Glutamatergic neuron (in vitro differentiated cells): ENCODE measurements at regions not wholly inside any gene's neighbourhood (a gene's known extent, or its start where the extent isn't known, plus 50 kb on each side); places are given as distances from the start of the nearest gene placed in this dataset.
A peak's percentile ranks its signal among the peaks of the same experiment; 100 is the strongest.

Source experiments
- DNase-seq: peaks from one replicate; pipeline ENCODE4 v3.0.0; 2022
- H3K27ac Mint-ChIP-seq: one replicate; pipeline ENCODE4 v1.8.0; 2020; ENCODE audit warnings: mild to moderate bottlenecking, mixed read lengths, inconsistent platforms; ENCODE audit not compliant: unreplicated experiment
- H3K27me3 Mint-ChIP-seq: one replicate; pipeline ENCODE4 v1.8.0; 2020; ENCODE audit warnings: mild to moderate bottlenecking, moderate library complexity, mixed read lengths, inconsistent platforms; ENCODE audit not compliant: unreplicated experiment
- H3K36me3 Mint-ChIP-seq: one replicate; pipeline ENCODE4 v1.8.0; 2020; ENCODE audit warnings: mild to moderate bottlenecking, mixed read lengths, inconsistent platforms; ENCODE audit not compliant: unreplicated experiment
- H3K4me1 Mint-ChIP-seq: one replicate; pipeline ENCODE4 v1.8.0; 2020; ENCODE audit warnings: mild to moderate bottlenecking, low read depth, mixed read lengths, inconsistent platforms; ENCODE audit not compliant: unreplicated experiment
- H3K4me3 Mint-ChIP-seq: one replicate; pipeline ENCODE4 v1.8.0; 2020; ENCODE audit warnings: mild to moderate bottlenecking, mixed read lengths, inconsistent platforms; ENCODE audit not compliant: unreplicated experiment
- H3K9me3 Mint-ChIP-seq: one replicate; pipeline ENCODE4 v1.8.0; 2020; ENCODE audit warnings: mild to moderate bottlenecking, moderate library complexity, mixed read lengths, inconsistent platforms; ENCODE audit not compliant: unreplicated experiment
- TF ChIP-seq, protein P1 (sequence below): fragments of 200-600 bp; sonication (generic); IDR thresholded peaks from one replicate; pipeline ENCODE4 v1.5.0; 2021; ENCODE audit not compliant: partially characterized antibody, unreplicated experiment

DNA sequence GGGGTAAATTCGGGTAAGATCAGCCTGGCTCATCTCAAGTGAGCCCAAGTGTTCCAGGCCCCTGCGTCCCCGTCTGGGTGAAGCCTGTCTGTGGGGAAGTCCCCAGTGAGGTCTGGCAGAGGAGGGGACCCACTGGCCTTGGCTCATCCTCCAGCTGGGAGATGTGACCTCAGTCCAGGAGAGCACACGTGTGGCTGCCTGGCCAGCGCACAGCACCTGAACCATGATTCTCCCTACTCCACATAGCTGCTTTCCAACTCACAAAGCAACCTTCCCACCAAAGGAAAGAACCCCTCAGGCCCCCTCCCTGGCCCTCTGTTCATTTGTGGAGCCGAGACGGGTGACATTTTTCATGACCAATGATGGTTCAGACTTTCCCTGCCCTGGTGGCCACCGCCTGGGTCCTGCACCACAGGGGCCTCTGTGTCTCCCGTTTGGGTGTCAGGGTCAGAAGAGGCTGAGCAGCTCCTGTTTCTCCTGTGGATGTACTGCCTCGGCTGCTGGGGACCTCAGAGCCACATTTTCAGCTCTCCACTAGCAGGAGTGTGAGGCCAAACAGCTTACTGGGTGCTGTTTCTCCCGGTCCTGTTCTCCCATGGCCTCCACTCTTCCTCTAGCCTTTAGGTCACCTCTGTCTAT lies 111.4 kb downstream of the CPZ start:
- peaks cover 6% of the 10 kb centered on the region for H3K9me3 Mint-ChIP-seq
- no peak overlapping the region for H3K27ac Mint-ChIP-seq
- peaks cover 20% of the 10 kb centered on the region for H3K4me1 Mint-ChIP-seq
- no peaks in the 10 kb centered on the region for H3K36me3 Mint-ChIP-seq
- no peak for DNase-seq
- peaks cover 14% of the 10 kb centered on the region for H3K27me3 Mint-ChIP-seq
- TF ChIP-seq, protein P1, sequence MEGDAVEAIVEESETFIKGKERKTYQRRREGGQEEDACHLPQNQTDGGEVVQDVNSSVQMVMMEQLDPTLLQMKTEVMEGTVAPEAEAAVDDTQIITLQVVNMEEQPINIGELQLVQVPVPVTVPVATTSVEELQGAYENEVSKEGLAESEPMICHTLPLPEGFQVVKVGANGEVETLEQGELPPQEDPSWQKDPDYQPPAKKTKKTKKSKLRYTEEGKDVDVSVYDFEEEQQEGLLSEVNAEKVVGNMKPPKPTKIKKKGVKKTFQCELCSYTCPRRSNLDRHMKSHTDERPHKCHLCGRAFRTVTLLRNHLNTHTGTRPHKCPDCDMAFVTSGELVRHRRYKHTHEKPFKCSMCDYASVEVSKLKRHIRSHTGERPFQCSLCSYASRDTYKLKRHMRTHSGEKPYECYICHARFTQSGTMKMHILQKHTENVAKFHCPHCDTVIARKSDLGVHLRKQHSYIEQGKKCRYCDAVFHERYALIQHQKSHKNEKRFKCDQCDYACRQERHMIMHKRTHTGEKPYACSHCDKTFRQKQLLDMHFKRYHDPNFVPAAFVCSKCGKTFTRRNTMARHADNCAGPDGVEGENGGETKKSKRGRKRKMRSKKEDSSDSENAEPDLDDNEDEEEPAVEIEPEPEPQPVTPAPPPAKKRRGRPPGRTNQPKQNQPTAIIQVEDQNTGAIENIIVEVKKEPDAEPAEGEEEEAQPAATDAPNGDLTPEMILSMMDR: no peak
- H3K4me3 Mint-ChIP-seq: no peak overlapping the region

DNA sequence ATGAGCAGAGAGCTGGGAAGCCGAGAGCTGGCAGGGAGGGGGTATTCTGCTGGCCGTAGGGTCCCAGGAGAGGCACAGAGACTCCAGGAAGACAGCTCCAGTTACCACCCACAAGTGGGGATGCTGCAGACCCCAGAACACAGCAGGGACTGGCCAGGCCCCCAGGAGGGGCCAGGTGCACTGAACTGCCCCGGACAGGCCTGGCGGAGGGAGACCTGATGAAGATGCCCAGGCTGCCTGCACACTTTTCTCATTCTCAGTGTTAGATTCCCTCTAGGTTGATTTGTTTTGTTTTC lies 110.8 kb downstream of the CPZ start:
- Mint-ChIP-seq H3K36me3 (no peaks in the 10 kb centered on the region), H3K27ac (peak overlapping the region; percentile 28), H3K9me3 (peaks cover 4% of the 10 kb centered on the region), H3K4me3 (no peak overlapping the region), H3K27me3 (peaks cover 12% of the 10 kb centered on the region), H3K4me1 (peaks cover 20% of the 10 kb centered on the region)
- TF ChIP-seq, protein P1: no peak
- no peak for DNase-seq

DNA sequence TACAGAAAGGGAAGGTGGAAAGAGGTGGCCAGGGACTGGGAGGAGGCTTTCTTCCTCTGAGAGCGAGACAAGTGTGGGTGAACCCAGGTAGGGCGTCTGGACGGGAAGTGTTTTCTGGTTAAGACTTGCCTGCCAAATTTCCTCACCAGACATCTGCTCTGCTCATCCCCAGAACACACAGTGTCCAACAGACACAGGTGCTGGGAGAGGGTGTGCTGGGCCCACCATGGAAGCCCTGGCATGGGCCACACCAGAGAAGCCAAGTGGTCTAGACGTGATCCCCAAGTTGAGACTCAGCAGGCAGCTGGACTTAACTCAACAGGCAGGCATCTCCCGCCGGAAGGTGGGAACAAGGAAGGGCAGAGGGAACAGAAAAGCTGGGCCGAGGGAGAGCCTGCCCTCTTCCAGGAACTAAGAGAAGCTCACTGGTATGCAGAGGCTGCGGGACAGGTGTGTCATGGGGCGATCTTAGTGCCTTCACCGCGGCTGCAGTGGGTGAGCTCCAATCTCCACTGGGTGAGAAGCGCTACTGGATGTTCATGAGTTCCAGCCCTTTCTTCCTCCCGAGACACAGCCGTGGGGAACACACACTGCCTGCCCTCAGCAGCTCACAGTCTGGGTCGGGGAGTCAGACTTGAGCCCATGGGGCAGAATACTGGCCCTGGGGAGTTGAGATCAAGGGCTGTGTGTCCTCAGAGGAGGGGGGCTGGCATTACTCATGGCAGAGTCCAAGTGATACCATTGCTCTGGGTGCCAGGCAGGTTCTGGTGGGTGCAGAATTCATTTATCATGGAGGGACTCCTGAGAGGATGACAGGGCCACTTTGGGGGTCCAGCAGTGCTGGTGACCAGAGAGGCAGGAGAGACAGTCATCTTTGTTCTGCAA lies 110.2 kb downstream of the CPZ start:
- DNase-seq: no peak

DNA sequence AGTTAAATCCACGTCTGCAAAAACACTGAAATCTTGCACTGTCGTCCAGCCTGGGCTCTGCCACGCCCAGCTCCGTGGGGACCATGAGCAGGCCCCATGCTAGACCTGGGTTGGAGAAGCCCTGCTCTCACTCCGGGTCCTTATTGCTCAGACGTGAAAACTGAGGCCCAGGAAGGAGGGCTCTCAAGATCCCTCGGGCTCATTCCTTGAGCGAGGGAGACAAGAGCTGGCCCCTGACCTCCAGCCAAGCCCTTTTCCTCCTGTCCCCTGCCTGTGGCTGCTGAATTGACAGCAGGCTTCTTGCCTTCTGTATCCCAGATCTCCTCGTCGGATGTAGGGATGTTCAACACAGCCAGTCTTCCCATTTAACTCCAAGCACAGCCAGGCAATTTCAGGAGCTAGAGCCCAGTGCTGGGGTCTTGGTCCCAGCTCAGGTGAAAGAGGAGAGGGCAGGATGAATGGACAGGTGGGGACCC lies 109.5 kb downstream of the CPZ start:
- DNase-seq: no peak
- H3K9me3 Mint-ChIP-seq: peaks cover 8% of the 10 kb centered on the region
- H3K27me3 Mint-ChIP-seq: peaks cover 18% of the 10 kb centered on the region
- TF ChIP-seq, protein P1: no peak
- peaks cover 20% of the 10 kb centered on the region for H3K4me1 Mint-ChIP-seq
- peaks cover 5% of the 10 kb centered on the region for H3K36me3 Mint-ChIP-seq
- H3K27ac Mint-ChIP-seq: no peak overlapping the region
- H3K4me3 Mint-ChIP-seq: no peak overlapping the region

More for the DNA sequence above, 110.2 kb downstream of the CPZ start:
- H3K27me3 Mint-ChIP-seq: peaks cover 14% of the 10 kb centered on the region
- H3K9me3 Mint-ChIP-seq: peaks cover 4% of the 10 kb centered on the region
- H3K27ac Mint-ChIP-seq: no peak overlapping the region
- H3K4me3 Mint-ChIP-seq: no peak overlapping the region
- H3K36me3 Mint-ChIP-seq: no peaks in the 10 kb centered on the region
- H3K4me1 Mint-ChIP-seq: peaks cover 20% of the 10 kb centered on the region
- TF ChIP-seq, protein P1: no peak
